ENCODE measurements at regions not wholly inside any gene's neighbourhood (a gene's known extent, or its start where the extent isn't known, plus 50 kb on each side); places are given as distances from the start of the nearest gene placed in this dataset.

GRCh38 chr4:160848489-160848888 lies 1315.3 kb downstream of the FSTL5 start:
- no peak for TF ChIP-seq CTCF (conservative IDR thresholded peaks at IDR 0.05)
- H3K27ac ChIP-seq, result no peak overlapping the region

- no peak overlapping the region for H3K27ac ChIP-seq
- no peak for TF ChIP-seq CTCF (conservative IDR thresholded peaks at IDR 0.05)
Measured at GRCh38 chr4:160848901-160849760, 1314.7 kb downstream of the FSTL5 start.

- TF ChIP-seq CTCF (conservative IDR thresholded peaks at IDR 0.05), result no peak
- H3K27ac ChIP-seq, result no peak overlapping the region
Measured at GRCh38 chr4:160864253-160864652, 1299.5 kb downstream of the FSTL5 start.

- TF ChIP-seq CTCF (conservative IDR thresholded peaks at IDR 0.05), result no peak
- H3K27ac ChIP-seq, result no peak overlapping the region
Measured at GRCh38 chr4:160869899-160870298, 1293.9 kb downstream of the FSTL5 start.

GRCh38 chr4:160872491-160872890 lies 1291.3 kb downstream of the FSTL5 start:
- no peak overlapping the region for H3K27ac ChIP-seq
- TF ChIP-seq CTCF (conservative IDR thresholded peaks at IDR 0.05), result no peak

GRCh38 chr4:160877087-160877790 lies 1286.6 kb downstream of the FSTL5 start:
- no peak for TF ChIP-seq CTCF (conservative IDR thresholded peaks at IDR 0.05)

GRCh38 chr4:160880180-160880579 lies 1283.6 kb downstream of the FSTL5 start:
- no peak overlapping the region for H3K27ac ChIP-seq
- TF ChIP-seq CTCF (conservative IDR thresholded peaks at IDR 0.05), result no peak

More at GRCh38 chr4:160877087-160877790, 1286.6 kb downstream of the FSTL5 start:
- H3K27ac ChIP-seq, result no peak overlapping the region
